Prostate gland (tissue), 2 donors: ENCODE measurements at regions not wholly inside any gene's neighbourhood (a gene's known extent, or its start where the extent isn't known, plus 50 kb on each side); places are given as distances from the start of the nearest gene placed in this dataset.

Experiments used
- DNase-seq: peaks from one replicate; pipeline ENCODE4 v3.0.0-alpha.2; 2019; ENCODE audit warnings: low spot score
- H3K27ac ChIP-seq, 2 donors: fragments of 200-600 bp; sonication (generic); 2 replicates each; pipeline ENCODE4 v1.5.1; 2017 to 2019
- H3K27me3 ChIP-seq: fragments of 200-600 bp; sonication (generic); replicated peaks from 2 replicates; pipeline ENCODE4 v1.5.1; 2019; ENCODE audit not compliant: insufficient read depth
- H3K36me3 ChIP-seq, 2 donors: fragments of 200-600 bp; sonication (generic); 1 replicate in 1 of 2; 2 replicates in 1 of 2; pipeline versions ENCODE4 v1.5.1 to v1.8.1; 2017 to 2019
- H3K4me1 ChIP-seq: fragments of 200-600 bp; sonication (generic); replicated peaks from 2 replicates; pipeline ENCODE4 v1.5.1; 2019
- H3K4me3 ChIP-seq, 2 donors: fragments of 200-600 bp; sonication (generic); 2 replicates each; pipeline ENCODE4 v1.5.1; 2017 to 2019
- H3K9me3 ChIP-seq: fragments of 200-600 bp; sonication (generic); 2 replicates; pipeline ENCODE4 v1.5.1; 2017
- CTCF ChIP-seq, 4 experiments: fragments of 200-600 bp in 2 of 4; fragments of 450-650 bp in 2 of 4; sonication (generic) in 2 of 4; IDR thresholded peaks; 1 replicate in 3 of 4; 2 replicates in 1 of 4; pipeline ENCODE4 v1.5.1; 2016 to 2019; ENCODE audit warnings: antibody characterized with exemption in 4 of 4, mild to moderate bottlenecking in 2 of 4, moderate library complexity in 2 of 4
- POLR2A ChIP-seq: fragments of 450-650 bp; IDR thresholded peaks from one replicate; pipeline ENCODE4 v1.6.1; 2016; ENCODE audit warnings: antibody characterized with exemption, mild to moderate bottlenecking
- POLR2AphosphoS5 ChIP-seq: sonication (generic); formaldehyde crosslinking; IDR thresholded peaks from one replicate; pipeline ENCODE4 v1.6.1; 2017; ENCODE audit warnings: antibody characterized with exemption
- WGBS: methylation state at CpG from one replicate; pipeline ENCODE4 v1.1.5; 2018; 5-methylcytosine and 5-hydroxymethylcytosine counted together
- intact Hi-C: fragments of 100-400 bp; cut with DNase I; formaldehyde crosslinking; loops from one replicate; pipeline ENCODE4 v1.14.2; 2022

GRCh38 chrX:20500949-20501348 lies 234.2 kb upstream of the RPS6KA3 start:
- Histone ChIP-seq H3K9me3 (no peaks in the 10 kb centered on the region), H3K4me3 (no peak overlapping the region), H3K36me3 (no peaks in the 10 kb centered on the region), H3K27me3 (no peaks in the 10 kb centered on the region), H3K4me1 (no peaks in the 10 kb centered on the region), H3K27ac (no peak overlapping the region)
- intact Hi-C loops, result no loop called here
- DNase-seq, result no peak
- TF ChIP-seq CTCF (IDR thresholded peaks at IDR 0.05) (no peak), POLR2A (no peak), POLR2AphosphoS5 (no peak)

GRCh38 chrX:20500171-20500865 lies 233.6 kb upstream of the RPS6KA3 start:
- DNase-seq, result no peak
- H3K27me3 ChIP-seq, result no peaks in the 10 kb centered on the region
- H3K36me3 ChIP-seq, result no peaks in the 10 kb centered on the region
- H3K27ac ChIP-seq, result no peak overlapping the region
- no peaks in the 10 kb centered on the region for H3K4me1 ChIP-seq
- TF ChIP-seq POLR2A (no peak), CTCF (IDR thresholded peaks at IDR 0.05) (no peak), POLR2AphosphoS5 (no peak)
- intact Hi-C loops, result no loop called here
- H3K9me3 ChIP-seq, result no peaks in the 10 kb centered on the region
- H3K4me3 ChIP-seq, result no peak overlapping the region
- WGBS, result 60% methylated on average over 6 of the region's 6 CpGs

- intact Hi-C loops, result no loop called here
- Histone ChIP-seq H3K4me1 (no peaks in the 10 kb centered on the region), H3K9me3 (no peaks in the 10 kb centered on the region), H3K27me3 (no peaks in the 10 kb centered on the region), H3K4me3 (no peak overlapping the region), H3K36me3 (no peaks in the 10 kb centered on the region), H3K27ac (no peak overlapping the region)
- DNase-seq, result no peak
- no peak for TF ChIP-seq POLR2A
- TF ChIP-seq CTCF (IDR thresholded peaks at IDR 0.05), result no peak
- no peak for TF ChIP-seq POLR2AphosphoS5
Observed at GRCh38 chrX:20499763-20500162, 233.1 kb upstream of the RPS6KA3 start.

- Histone ChIP-seq H3K36me3 (no peaks in the 10 kb centered on the region), H3K4me1 (no peaks in the 10 kb centered on the region), H3K9me3 (no peaks in the 10 kb centered on the region), H3K27ac (no peak overlapping the region), H3K4me3 (no peak overlapping the region), H3K27me3 (no peaks in the 10 kb centered on the region)
- WGBS, result 60% methylated on average over 7 of the region's 7 CpGs
- intact Hi-C loops, result no loop called here
- no peak for TF ChIP-seq POLR2AphosphoS5
- TF ChIP-seq POLR2A, result no peak
- no peak for TF ChIP-seq CTCF (IDR thresholded peaks at IDR 0.05)
- no peak for DNase-seq
Observed at GRCh38 chrX:20498851-20499635, 232.3 kb upstream of the RPS6KA3 start.

GRCh38 chrX:20495575-20495974 lies 228.9 kb upstream of the RPS6KA3 start:
- Histone ChIP-seq H3K27me3 (no peaks in the 10 kb centered on the region), H3K9me3 (no peaks in the 10 kb centered on the region), H3K4me3 (no peak overlapping the region), H3K27ac (no peak overlapping the region), H3K4me1 (no peaks in the 10 kb centered on the region), H3K36me3 (no peaks in the 10 kb centered on the region)
- no peak for TF ChIP-seq CTCF (IDR thresholded peaks at IDR 0.05)
- TF ChIP-seq POLR2A, result no peak
- TF ChIP-seq POLR2AphosphoS5, result no peak
- DNase-seq, result no peak
- WGBS, result 96% methylated on average over 2 of the region's 2 CpGs
- intact Hi-C loops, result no loop called here
